ENCODE measurements at regions not wholly inside any gene's neighbourhood (a gene's known extent, or its start where the extent isn't known, plus 50 kb on each side); places are given as distances from the start of the nearest gene placed in this dataset.

DNA sequence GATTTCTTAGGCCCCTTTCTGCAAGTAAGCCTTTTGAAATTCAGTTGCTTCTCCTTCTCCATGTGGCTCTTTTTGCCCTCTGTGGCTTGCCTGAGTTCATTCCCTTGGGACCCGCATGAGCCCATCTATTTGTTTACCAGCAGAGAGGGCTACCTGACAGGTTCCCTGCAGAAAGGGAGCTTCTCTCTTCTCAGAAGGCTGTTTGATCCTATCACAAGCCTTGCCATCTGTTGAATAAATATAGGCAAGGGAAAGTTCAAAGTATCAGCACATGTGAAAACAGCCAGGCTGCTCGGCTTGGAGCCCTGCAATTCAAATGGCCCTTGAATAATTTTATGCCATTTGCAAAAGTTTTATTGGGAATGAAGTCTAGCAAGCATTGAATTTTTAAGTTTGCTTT is 720.2 kb upstream of the FZD8 start:
- TF ChIP-seq YY1 (IDR thresholded peaks at IDR 0.05; ENCODE audit: insufficient read depth, insufficient read length) (no peak), ZNF274 (IDR thresholded peaks at IDR 0.05; ENCODE audit: low read depth, low read length) (no peak)

Data from NT2/D1 (cell line).